Astrocyte of the hippocampus (primary cell): ENCODE measurements at regions not wholly inside any gene's neighbourhood (a gene's known extent, or its start where the extent isn't known, plus 50 kb on each side); places are given as distances from the start of the nearest gene placed in this dataset.

ENCODE experiments used
- DNase-seq: peaks from one replicate; pipeline ENCODE4 v3.0.0; 2011; ENCODE audit warnings: low read depth, low spot score

GRCh38 chr3:178385280-178385952 lies 150.8 kb upstream of the KCNMB2 start:
- DNase-seq = peak; percentile 78

DNA sequence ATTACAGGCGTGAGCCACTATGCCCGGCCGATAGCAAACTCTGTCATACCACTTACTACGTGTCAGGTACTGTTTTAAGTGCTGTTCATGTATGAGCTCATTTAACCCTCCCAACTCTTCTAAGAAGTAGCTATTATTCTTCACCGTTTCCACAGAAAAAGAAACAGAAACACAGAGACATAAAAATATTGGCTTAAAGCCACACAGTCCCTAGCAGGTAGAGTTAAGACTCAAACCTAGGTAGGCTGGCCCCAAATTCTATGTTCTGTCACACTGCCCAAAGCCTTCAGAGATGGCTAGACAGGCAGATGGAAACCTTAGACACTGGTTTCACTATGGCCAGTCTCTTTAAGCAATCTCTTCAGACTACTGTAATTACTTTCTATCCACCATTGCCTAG lies 149.8 kb upstream of the KCNMB2 start:
- DNase-seq = no peak

DNA sequence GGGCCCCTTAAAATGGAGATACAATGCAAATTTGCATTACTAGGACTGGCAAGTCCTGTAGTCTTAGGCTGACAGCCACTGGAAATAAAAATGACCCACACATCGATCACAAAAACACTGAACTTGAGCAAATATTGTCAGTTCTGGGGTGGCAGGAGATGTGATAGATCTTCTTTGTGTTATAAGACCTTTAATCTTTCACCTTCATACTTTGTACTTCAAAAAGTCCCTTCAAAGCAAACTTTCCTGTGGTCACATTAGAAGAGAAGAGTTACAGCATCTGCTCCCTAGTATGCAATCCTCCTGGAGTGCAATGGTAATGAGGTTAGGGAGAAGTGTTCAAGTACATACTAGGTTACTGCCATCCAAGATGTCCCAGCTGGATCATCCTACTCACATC lies 149.4 kb upstream of the KCNMB2 start:
- DNase-seq = no peak

DNA sequence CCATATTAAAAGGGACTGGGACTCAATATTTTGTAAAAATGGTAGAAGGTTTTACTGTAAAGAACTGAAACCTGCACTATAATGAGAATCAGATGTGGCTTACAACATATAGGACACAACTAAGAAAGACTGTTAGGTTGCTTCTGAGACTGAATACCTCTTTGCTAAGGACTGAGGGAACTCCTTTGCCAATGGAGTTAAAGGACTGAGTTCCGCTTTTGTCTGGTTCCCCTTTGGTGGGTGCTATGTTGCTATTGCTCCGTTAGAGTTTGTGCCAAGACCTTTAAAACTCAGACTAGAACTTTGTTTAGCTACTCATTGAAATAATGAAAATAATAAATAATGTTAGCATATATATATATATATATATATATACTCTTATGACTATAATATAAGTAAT lies 147.8 kb upstream of the KCNMB2 start:
- no peak for DNase-seq

- no peak for DNase-seq
These were observed 147.0 kb upstream of the KCNMB2 start for GRCh38 chr3:178389258-178389657.

DNA sequence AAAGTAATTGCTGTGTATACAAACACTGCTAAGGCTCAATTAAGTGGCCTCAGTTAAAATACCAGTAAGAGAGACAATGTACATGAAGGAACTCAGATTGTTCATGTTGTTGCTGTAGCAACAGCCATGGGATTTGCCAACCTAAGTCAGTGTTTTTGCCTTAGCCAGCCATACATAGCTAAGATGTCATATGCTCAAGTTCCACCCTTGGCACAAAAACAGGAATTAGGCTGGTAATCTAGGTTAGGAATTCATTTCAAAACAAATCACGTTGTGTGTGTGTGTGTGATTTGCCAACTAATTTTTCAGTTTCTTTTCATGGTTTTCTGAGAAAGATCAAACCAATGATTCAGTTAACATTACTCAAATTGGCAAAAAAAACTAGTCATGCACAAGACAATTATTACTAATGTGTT lies 143.7 kb upstream of the KCNMB2 start:
- peak; percentile 63 for DNase-seq

DNA sequence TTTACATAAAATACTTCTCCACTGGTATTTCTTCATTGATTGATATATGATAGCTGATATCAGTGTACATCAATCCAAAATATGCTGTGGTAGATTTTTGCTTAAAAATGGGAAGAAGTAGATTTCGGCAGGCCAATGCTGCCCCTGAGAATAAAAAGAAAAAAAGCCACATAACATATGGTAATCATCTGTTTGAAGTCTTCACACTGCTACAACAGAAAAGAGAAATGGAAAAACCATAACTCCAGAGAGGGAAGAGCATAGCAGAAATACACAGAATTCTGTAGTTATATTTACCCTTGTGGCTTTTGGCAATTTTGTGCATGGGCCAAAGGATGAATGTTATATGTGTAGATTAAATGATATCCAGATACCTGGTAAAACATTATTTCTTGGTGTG lies 143.1 kb upstream of the KCNMB2 start:
- DNase-seq = no peak

- peak; percentile 47 for DNase-seq
These were observed 142.4 kb upstream of the KCNMB2 start for GRCh38 chr3:178393824-178394223.

- no peak for DNase-seq
These were observed 139.9 kb upstream of the KCNMB2 start for GRCh38 chr3:178396318-178396717.

DNA sequence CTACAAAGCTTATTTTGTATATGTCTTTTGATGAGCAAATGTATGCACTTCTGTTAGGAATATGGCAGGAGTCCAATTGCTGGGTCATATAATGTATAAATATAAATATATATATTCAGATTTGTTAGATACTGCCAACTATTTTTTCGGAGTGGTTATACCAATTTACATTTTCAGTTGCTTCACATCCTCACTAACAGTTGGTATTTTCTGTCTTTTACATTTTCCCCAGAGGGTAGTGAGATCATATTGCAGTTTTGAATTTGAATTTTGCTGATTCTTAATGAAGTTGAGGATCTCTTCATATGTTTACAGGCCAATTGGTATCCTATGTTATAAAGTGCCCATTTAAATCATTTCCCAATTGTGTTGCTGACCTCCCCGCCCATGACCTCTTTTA lies 139.0 kb upstream of the KCNMB2 start:
- DNase-seq = no peak

DNA sequence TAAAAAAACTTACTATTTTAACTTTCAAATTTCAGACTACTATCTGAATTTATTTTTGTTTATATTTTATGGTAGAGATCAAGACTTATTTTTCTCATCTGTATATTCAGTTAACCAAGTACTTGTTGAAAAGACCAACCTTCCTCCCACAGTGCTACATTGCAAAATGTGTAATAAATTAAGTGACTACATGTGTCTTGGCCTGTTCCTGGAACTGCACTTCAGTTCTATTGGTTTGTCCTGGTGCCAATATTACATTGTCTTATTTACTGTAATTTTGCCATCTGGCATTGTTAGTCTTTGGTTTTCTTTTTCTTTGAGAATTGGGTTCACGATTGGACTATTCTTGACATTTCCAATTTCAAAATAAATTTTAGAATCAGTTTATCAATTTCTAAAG lies 138.4 kb upstream of the KCNMB2 start:
- DNase-seq = no peak

DNA sequence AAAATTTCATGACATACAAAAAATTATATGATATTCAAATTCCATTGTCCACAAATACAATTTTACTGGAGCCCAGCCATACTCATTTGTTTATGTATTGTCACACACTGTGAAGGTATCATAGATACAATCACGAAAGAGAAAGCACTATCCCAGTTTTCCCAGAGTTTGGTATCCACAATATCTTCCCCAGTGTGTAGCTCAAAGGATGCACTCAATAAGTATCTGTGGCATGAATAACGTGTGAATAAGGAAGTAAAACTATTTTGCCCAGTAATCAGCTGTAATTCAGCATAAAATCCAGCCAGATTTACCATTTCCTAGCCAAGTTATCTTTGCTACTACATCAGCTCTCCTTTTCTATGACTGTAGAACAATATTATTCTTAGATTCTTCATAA lies 131.3 kb upstream of the KCNMB2 start:
- no peak for DNase-seq

DNA sequence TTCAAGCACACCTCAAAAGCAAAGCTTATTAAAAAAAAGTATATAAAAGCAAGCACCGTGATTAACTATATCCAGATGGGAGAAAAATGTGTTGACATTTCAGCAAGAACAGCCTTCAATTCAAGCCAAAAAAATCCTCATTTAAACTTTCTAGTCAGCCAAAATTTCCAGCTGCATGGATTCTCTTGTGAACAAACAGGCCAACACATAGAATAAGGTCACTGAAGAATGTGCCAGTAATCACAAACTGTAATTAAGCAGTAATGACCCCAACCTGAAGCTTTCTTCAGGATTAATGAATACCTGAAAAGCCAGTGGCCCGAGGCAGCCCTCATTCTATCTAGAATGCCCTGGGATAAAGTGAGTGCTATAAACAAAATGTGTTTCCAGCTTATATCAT lies 130.7 kb upstream of the KCNMB2 start:
- DNase-seq = peak; percentile 55

DNA sequence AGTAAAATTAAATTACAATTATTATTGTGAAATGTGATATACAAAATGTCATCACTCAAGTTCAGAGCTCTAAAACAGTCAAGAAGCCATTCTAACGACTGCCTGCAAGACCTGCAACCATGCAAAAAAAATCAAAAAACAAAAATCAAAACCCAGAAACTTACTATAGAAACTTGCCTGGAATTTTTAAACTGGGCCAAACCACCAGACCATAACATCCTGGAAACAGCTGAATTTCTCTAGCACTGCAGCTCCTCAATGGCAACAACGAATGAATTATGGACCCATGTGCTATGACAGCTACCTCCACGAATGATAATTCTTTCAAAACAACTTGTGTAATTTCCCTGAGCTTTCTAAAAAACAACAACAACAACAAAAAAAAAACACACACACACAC lies 130.0 kb upstream of the KCNMB2 start:
- peak; percentile 54 for DNase-seq

- no peak for DNase-seq
These were observed 120.9 kb upstream of the KCNMB2 start for GRCh38 chr3:178415384-178415783.

DNA sequence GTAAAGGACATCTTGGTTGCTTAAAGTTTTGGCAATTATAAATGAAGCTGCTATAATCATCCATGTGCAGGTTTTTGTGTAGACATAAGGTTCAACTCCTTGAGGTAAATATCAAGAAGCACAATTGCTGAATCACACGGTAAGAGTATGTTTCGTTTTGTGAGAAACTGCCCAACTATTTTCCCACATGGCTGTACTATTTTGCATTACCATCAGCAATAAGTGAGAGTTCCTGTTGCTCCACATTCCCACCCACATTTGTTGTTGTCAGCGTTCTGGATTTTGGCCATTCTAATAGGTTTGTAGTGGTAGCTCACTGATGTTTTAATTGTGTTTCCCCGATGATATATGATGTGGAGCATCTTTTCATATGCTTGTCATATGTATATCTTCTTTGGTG lies 118.5 kb upstream of the KCNMB2 start:
- no peak for DNase-seq

GRCh38 chr3:178419071-178419470 lies 117.2 kb upstream of the KCNMB2 start:
- DNase-seq = no peak

DNA sequence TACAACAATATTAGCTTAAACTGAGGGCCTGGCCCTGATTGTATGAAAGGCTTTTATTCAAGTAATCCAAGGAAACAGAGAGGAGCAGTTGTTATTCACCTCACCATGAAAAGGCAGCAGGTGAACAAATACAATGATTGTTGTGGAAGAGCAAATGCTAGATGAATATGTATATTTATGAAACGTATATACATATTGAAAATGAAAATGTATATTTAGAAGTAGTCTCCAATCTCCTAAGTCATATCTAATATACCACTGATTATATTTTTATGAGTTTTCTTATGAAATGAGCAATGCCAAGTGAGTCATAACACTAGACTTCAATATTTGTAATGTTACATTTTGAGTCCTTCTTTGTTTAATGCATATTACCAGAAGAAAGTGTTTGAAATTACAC lies 116.2 kb upstream of the KCNMB2 start:
- no peak for DNase-seq

DNA sequence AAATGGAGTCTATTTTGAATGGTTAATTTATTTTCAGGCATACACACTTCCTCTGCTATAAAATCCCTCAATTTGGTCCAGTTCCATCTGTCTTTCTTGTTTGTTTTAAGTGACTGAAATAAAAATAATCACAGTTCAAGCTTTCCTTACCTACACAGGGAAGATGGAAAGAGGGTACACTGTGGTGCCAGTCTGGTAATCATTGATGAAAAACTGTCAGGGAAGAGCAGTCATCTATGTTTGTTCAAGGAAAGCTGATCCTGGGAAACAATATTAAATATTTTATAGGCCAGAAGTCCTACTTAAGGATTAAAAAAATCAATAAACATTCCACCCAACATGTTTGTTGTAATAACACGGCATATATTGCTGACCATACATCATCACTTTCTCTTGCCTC lies 115.2 kb upstream of the KCNMB2 start:
- no peak for DNase-seq

- DNase-seq = no peak
These were observed 113.8 kb upstream of the KCNMB2 start for GRCh38 chr3:178422406-178422805.

GRCh38 chr3:178428037-178428436 lies 108.2 kb upstream of the KCNMB2 start:
- no peak for DNase-seq

DNA sequence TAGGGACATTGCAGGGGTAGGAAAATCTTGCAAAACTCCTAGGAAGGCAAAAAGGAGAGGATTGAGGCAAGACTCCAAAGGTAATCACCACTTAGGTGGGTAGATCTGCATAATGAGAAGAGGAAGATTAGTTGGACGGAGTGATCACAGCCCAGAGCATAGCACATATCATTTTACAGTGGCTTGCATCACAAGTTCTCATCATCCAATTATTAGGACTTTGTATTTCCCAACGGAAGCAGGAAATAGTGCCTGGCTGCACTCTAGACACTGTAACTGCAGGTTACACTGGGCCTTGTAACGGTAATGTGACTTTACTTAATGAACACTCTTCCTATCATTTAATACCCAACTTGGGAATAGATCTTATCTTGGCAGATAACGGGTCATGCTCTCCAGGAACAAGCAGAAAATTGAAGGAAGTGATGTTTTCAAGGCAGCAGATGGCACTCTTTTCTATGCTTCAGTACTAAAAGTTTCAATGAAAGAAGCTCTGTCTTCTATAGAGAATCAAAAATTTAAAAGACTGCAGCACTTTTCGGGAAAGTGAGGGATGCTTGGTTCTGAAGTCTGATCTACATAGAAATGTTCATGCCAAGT lies 101.9 kb upstream of the KCNMB2 start:
- DNase-seq = peak; percentile 18

GRCh38 chr3:178435575-178435974 lies 100.7 kb upstream of the KCNMB2 start:
- DNase-seq = no peak

DNA sequence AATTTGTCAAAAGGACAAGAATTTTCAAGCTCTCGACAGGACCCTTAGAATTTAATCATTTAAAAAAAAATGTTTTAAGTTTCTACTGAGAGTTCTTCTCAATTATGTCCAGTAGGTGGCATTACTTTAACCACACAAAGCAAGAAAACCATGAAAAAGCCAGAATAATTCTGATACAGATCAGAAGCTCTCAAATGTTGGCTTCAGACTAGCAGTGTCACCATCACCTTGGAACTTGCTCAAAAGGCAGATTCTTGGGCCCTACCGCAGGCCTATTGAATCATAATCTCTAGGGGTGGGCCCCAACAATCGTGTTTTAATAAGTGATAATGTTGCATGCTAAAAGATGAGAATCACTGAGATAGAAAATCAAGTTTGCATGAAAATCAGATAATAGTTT lies 99.5 kb upstream of the KCNMB2 start:
- peak; percentile 51 for DNase-seq
